NB4 (cell line): ENCODE measurements at regions not wholly inside any gene's neighbourhood (a gene's known extent, or its start where the extent isn't known, plus 50 kb on each side); places are given as distances from the start of the nearest gene placed in this dataset.

Experiments
- CTCF ChIP-seq: IDR thresholded peaks from one replicate; pipeline ENCODE4 v1.5.1; 2012; ENCODE audit warnings: low read depth, low read length
- MYC ChIP-seq: IDR thresholded peaks from 2 replicates; pipeline ENCODE4 v1.6.1; 2011; ENCODE audit warnings: low read depth, low read length
- POLR2A ChIP-seq: IDR thresholded peaks from 2 replicates; pipeline ENCODE4 v1.6.1; 2011; ENCODE audit warnings: mild to moderate bottlenecking; ENCODE audit not compliant: insufficient read length; ENCODE audit errors: extremely low read depth

- TF ChIP-seq CTCF (no peak), POLR2A (no peak), MYC (no peak)
Observed at GRCh38 chr12:105705235-105705634, 374.7 kb downstream of the C12orf75 start.
